ENCODE measurements at regions not wholly inside any gene's neighbourhood (a gene's known extent, or its start where the extent isn't known, plus 50 kb on each side); places are given as distances from the start of the nearest gene placed in this dataset.

- no peak for FAIRE-seq
These were observed 100.0 kb upstream of the RAP2B start for GRCh38 chr3:153061938-153062528.

GRCh38 chr3:153063337-153063736 is 98.7 kb upstream of the RAP2B start:
- H3K36me3 ChIP-seq (ENCODE audit: control insufficient read depth in 2 of 2, extremely low read depth in 1 of 2, insufficient read depth in 2 of 2, low read length in 2 of 2), result no peaks in the 10 kb centered on the region
- no peak overlapping the region for H3K4me2 ChIP-seq (ENCODE audit: control insufficient read depth, extremely low read depth, insufficient read depth, low read depth, low read length)
- no peak overlapping the region for H3K9ac ChIP-seq (ENCODE audit: control insufficient read depth, extremely low read depth, insufficient read depth, low read length)
- no peaks in the 10 kb centered on the region for H3K9me1 ChIP-seq (ENCODE audit: control insufficient read depth, extremely low read depth, insufficient read depth, low read length)
- dilution Hi-C loops (cut with MboI; ENCODE audit: extremely low pct_ligation_motif_present, low sequenced_read_pairs), result no loop called here
- H3K4me3 ChIP-seq (ENCODE audit: control insufficient read depth in 2 of 3, extremely low read depth in 1 of 3, insufficient read depth in 2 of 3, low read depth in 1 of 3, low read length in 3 of 3), result no peak overlapping the region
- no peak overlapping the region for H2AFZ ChIP-seq (ENCODE audit: control insufficient read depth, low read length)
- no peaks in the 10 kb centered on the region for H3K27me3 ChIP-seq (ENCODE audit: control insufficient read depth, extremely low read depth, insufficient read depth, low read length)
- TF ChIP-seq EZH2 (IDR thresholded peaks at IDR 0.05; ENCODE audit: low read length), result no peak
- TF ChIP-seq, protein P1, sequence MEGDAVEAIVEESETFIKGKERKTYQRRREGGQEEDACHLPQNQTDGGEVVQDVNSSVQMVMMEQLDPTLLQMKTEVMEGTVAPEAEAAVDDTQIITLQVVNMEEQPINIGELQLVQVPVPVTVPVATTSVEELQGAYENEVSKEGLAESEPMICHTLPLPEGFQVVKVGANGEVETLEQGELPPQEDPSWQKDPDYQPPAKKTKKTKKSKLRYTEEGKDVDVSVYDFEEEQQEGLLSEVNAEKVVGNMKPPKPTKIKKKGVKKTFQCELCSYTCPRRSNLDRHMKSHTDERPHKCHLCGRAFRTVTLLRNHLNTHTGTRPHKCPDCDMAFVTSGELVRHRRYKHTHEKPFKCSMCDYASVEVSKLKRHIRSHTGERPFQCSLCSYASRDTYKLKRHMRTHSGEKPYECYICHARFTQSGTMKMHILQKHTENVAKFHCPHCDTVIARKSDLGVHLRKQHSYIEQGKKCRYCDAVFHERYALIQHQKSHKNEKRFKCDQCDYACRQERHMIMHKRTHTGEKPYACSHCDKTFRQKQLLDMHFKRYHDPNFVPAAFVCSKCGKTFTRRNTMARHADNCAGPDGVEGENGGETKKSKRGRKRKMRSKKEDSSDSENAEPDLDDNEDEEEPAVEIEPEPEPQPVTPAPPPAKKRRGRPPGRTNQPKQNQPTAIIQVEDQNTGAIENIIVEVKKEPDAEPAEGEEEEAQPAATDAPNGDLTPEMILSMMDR (optimal IDR thresholded peaks at IDR 0.05 in 1 of 3, IDR thresholded peaks at IDR 0.05 in 1 of 3, conservative IDR thresholded peaks at IDR 0.05 in 1 of 3; ENCODE audit: extremely low read depth in 1 of 3, insufficient read depth in 2 of 3, low read length in 3 of 3), result no peak
- no peaks in the 10 kb centered on the region for H3K79me2 ChIP-seq (ENCODE audit: control insufficient read depth, insufficient read depth, low read length)
- no peaks in the 10 kb centered on the region for H3K9me3 ChIP-seq (ENCODE audit: control insufficient read depth, low read depth, low read length)
- no peak overlapping the region for H3K27ac ChIP-seq (ENCODE audit: control insufficient read depth, insufficient read depth, low read length)
- no peaks in the 10 kb centered on the region for H4K20me1 ChIP-seq (ENCODE audit: control insufficient read depth, extremely low read depth, insufficient read depth, low read length)
- no peak for DNase-seq (ENCODE audit: low read depth, low spot score)
- FAIRE-seq, result no peak
- H3K4me1 ChIP-seq (ENCODE audit: control insufficient read depth, extremely low read depth, insufficient read depth, low read length), result peaks cover 14% of the 10 kb centered on the region

More at GRCh38 chr3:153061938-153062528, 100.0 kb upstream of the RAP2B start:
- H3K4me3 ChIP-seq (ENCODE audit: control insufficient read depth in 2 of 3, extremely low read depth in 1 of 3, insufficient read depth in 2 of 3, low read depth in 1 of 3, low read length in 3 of 3), result no peak overlapping the region
- no peaks in the 10 kb centered on the region for H3K27me3 ChIP-seq (ENCODE audit: control insufficient read depth, extremely low read depth, insufficient read depth, low read length)
- H2AFZ ChIP-seq (ENCODE audit: control insufficient read depth, low read length), result no peak overlapping the region
- dilution Hi-C loops (cut with MboI; ENCODE audit: extremely low pct_ligation_motif_present, low sequenced_read_pairs), result no loop called here
- peaks cover 14% of the 10 kb centered on the region for H3K4me1 ChIP-seq (ENCODE audit: control insufficient read depth, extremely low read depth, insufficient read depth, low read length)
- H3K4me2 ChIP-seq (ENCODE audit: control insufficient read depth, extremely low read depth, insufficient read depth, low read depth, low read length), result no peak overlapping the region
- H3K9me1 ChIP-seq (ENCODE audit: control insufficient read depth, extremely low read depth, insufficient read depth, low read length), result no peaks in the 10 kb centered on the region
- H3K27ac ChIP-seq (ENCODE audit: control insufficient read depth, insufficient read depth, low read length), result no peak overlapping the region
- H3K36me3 ChIP-seq (ENCODE audit: control insufficient read depth in 2 of 2, extremely low read depth in 1 of 2, insufficient read depth in 2 of 2, low read length in 2 of 2), result no peaks in the 10 kb centered on the region
- H4K20me1 ChIP-seq (ENCODE audit: control insufficient read depth, extremely low read depth, insufficient read depth, low read length), result no peaks in the 10 kb centered on the region
- TF ChIP-seq, protein P1 (optimal IDR thresholded peaks at IDR 0.05 in 1 of 3, IDR thresholded peaks at IDR 0.05 in 1 of 3, conservative IDR thresholded peaks at IDR 0.05 in 1 of 3; ENCODE audit: extremely low read depth in 1 of 3, insufficient read depth in 2 of 3, low read length in 3 of 3), result no peak
- no peak for TF ChIP-seq EZH2 (IDR thresholded peaks at IDR 0.05; ENCODE audit: low read length)
- no peaks in the 10 kb centered on the region for H3K9me3 ChIP-seq (ENCODE audit: control insufficient read depth, low read depth, low read length)
- DNase-seq (ENCODE audit: low read depth, low spot score), result no peak
- H3K79me2 ChIP-seq (ENCODE audit: control insufficient read depth, insufficient read depth, low read length), result no peaks in the 10 kb centered on the region
- H3K9ac ChIP-seq (ENCODE audit: control insufficient read depth, extremely low read depth, insufficient read depth, low read length), result no peak overlapping the region
